ENCODE measurements at regions not wholly inside any gene's neighbourhood (a gene's known extent, or its start where the extent isn't known, plus 50 kb on each side); places are given as distances from the start of the nearest gene placed in this dataset.

- DNase-seq: no peak
These were observed 483.2 kb downstream of the PTPRC start for GRCh38 chr1:199122085-199122484.

GRCh38 chr1:199122532-199123311 is 483.9 kb downstream of the PTPRC start:
- no peak for DNase-seq

DNA sequence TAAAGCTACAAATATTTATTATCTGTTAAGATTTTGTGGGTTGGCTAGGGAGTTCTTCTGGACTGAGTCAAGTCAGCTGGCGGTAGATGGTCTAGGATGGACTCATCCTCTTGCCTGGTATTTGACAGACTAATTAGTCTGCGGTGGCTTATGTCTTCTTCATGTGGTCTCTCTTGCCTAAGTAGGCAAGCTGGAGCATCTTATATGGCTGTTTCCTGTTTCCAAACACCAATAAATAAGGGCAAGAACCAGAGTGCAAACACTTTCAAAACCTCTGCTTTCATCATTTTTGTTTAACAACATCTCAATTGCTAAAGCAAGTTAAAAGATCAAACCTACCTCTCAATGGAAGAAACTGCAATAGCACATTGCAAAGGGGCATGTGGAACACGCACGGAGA is 484.8 kb downstream of the PTPRC start:
- DNase-seq: no peak

- DNase-seq: no peak
These were observed 485.5 kb downstream of the PTPRC start for GRCh38 chr1:199124351-199124750.

DNA sequence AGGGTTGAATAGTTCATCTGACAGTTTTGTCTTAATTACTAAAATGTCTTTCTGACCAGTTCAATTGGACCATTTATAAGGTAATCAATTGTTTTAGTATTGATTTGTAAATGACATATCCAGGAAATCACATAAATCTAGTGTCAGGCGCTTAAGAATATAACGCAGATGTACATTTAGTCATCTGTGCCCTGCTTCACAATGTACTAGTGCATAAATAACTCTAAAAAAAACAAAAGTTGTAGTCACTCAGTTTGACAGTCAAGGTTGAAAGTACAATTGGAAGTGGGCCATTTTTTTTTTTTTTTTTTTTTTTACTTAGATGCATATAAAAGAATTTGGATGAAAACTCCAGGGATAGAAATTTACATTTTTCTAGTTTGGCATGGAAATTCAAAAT is 490.4 kb downstream of the PTPRC start:
- DNase-seq: no peak

- DNase-seq: no peak
These were observed 493.2 kb downstream of the PTPRC start for GRCh38 chr1:199132006-199132405.

- DNase-seq: no peak
These were observed 497.1 kb downstream of the PTPRC start for GRCh38 chr1:199135901-199136300.

DNA sequence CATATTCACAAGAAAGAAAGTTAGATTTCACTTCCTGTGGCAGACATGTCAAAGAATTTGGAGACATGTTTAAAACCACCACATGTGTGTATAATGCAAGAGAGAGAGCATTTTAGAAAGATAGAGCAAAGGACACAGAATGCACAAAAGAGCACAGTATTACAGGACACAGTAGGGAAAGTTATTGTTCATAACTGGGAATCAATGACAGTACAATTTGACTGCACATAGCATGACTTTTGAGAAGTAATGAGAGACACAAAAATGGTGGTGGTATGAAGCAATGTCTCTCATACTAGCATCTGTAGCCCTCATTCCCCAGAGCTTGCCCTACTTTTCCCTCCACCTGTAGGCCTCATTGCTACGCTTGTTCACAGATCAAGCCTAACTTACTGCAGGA is 499.2 kb downstream of the PTPRC start:
- DNase-seq: no peak

DNA sequence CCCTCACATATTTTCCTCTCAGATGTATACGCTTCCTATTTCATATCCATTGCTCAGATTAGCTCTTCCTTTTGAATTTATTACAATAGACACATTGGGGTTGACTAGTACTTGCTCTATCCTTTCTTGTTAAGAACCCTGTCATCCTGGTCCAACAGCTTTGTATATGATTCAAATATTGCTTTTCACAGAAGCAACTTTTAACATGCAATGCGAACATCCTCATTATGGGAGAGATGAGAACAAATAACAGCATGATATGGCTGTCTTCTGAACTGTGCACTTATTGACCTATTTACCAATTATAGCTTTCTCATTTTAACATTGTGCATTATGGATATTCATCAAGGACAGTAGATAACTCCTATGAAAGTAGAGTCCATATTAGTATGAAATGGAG is 510.8 kb downstream of the PTPRC start:
- no peak for DNase-seq

GRCh38 chr1:199150756-199151155 is 511.9 kb downstream of the PTPRC start:
- DNase-seq: no peak

GRCh38 chr1:199151634-199152425 is 513.0 kb downstream of the PTPRC start:
- DNase-seq: no peak

DNA sequence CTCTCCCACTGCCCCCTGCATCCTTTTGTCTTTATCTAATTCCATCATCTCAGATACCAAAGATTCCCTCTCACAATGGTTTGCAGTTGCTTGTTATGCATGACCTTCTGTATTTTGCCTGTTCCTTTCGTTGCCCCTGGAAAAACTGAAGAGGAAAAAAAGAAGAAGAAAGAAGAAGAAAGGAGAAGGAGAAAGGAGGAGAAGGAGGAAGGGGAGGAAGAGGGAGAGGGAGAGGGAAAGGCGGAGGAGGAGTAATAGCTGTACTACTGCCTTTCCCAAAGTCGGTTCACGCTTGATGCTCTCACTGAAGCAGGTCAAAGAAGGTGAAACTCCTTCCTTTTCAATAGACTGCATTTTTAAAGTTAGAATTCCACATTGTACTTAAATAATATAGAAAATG is 513.8 kb downstream of the PTPRC start:
- no peak for DNase-seq

DNA sequence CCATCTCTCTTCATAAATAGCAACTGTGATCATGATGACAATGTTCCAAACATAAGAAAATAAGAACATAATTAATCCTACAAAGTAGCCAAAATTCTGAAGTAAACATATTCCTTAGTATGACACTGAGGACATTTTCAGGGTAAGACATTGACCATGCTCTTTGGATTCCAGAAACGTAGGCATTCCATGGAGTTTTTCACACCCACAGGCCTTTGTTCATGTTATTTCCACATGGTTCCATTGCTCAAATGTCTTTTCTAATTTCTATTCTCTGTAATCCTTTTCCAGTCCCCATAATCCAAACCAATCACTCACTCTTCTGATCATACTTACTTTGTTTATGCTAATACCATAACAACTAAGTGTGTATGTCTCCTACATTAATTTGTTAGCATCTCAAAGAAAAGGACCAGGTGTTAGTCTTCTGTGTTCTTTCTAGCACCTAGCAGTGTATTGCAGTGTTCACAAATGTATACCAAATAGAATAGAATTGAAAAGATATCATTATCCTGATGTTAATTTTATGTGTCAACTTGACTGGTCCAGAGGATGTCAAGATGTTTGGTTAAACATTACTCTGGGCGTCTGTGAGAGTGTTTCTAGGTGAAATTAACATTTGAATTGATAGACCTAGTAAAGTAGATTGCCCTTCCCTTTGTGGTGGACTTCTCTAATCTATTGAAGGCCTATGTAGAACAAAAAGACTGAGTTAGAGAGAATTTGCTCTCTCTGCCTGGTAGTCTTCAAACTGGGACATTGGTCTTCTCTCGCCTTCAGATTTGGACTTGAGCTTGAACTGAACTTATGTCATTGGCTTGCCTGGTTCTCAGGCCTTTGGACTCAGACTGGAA is 516.6 kb downstream of the PTPRC start:
- no peak for DNase-seq

DNA sequence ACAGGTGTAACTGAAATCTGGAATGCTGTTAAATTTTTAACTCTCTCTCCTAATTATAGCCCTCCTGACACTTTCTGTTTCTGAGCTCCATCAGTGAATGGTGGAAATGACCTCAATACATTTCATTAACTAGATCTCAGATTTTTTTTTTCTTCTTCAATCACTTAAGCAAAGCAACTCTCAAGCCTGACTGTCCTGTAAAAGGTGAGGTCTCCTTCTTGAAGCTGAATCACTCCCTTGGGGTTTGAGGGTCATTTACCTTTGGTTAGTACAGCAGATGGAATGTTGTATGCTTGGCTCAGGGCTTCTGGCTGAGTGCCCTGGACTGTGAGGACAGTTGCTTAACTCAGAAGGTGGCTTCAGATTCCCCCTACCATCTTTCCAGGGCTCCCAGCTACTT is 518.7 kb downstream of the PTPRC start:
- DNase-seq: no peak

GRCh38 chr1:199160521-199161318 is 521.9 kb downstream of the PTPRC start:
- no peak for DNase-seq

- DNase-seq: no peak
These were observed 522.5 kb downstream of the PTPRC start for GRCh38 chr1:199161319-199161680.

DNA sequence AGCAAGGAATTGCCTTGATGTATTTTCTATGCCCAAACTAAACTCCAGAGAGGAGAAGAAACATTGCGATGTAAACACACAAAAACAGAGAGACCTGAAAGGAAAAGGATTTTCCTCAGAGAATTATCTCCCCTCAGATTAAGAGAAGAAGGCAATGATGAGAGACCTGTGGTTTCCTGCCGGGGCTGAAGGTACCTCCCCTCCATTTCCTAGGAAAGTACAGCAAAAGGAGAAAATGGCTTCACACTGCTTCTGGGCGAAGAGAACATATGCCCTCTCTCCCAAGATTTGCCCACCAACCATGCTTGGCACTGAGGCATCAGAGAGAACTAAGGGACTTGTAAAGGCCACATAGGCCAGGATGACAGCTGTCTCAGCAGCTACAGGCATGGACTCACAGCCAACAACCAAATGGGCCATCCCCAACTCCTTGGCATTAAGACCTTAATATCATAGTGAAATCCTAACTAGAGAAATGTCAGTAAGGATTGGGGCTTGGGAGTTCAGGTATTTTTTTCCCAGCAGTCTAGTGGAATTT is 523.0 kb downstream of the PTPRC start:
- DNase-seq: no peak

DNA sequence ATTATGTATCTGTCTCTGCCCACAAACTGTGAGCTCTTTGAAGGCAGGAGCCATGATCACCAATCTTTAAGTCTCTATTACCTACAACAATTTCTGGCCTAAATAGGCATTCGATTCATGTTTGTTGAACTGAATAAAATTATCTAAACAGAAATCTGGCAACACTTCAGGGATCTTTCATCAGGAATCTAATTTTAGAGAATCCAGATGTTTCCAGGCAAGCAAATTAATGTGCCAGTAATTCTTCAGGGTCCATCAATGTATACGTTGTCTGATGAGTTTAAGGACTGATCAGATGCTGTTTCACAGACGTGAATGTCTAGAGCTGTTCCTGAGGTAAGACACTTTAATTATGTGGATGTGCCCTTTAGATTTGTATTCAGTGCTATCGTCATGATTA is 524.4 kb downstream of the PTPRC start:
- no peak for DNase-seq

DNA sequence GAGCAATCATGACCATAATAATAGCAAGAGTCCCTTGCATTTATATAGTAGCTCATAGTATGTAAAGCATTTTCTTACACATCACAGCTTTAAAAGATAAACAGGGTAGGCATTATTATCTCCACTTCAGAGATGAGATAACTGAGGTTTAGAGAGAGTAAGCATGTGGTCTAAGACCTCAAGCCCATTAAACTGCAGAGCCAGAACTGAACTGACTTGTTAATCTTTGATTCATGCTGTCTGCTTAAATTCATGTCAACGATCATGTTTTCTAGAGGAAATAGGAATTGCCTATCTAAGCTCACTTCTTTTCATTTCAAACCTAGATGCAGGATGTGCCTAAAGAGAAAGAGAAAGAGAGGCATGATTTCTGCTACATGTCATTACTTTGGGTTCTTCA is 524.8 kb downstream of the PTPRC start:
- DNase-seq: no peak

DNA sequence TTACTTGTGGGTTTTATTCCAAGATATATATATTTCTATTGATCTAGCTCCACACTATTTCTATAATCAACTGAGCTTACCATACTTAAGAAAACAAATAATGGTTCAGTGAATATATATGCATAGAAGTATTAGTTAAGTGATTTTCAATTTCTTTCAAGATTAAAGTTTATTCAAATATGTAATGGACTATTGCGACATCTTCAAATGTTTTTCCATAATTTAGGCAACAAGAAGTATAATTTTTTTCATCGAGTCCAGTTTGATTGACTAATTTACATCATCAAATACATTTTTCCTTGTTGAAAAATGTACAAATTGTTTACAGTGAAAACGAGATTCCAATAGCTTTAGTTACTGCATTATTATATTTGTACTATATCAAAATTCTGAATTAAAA is 528.6 kb downstream of the PTPRC start:
- DNase-seq: no peak

DNA sequence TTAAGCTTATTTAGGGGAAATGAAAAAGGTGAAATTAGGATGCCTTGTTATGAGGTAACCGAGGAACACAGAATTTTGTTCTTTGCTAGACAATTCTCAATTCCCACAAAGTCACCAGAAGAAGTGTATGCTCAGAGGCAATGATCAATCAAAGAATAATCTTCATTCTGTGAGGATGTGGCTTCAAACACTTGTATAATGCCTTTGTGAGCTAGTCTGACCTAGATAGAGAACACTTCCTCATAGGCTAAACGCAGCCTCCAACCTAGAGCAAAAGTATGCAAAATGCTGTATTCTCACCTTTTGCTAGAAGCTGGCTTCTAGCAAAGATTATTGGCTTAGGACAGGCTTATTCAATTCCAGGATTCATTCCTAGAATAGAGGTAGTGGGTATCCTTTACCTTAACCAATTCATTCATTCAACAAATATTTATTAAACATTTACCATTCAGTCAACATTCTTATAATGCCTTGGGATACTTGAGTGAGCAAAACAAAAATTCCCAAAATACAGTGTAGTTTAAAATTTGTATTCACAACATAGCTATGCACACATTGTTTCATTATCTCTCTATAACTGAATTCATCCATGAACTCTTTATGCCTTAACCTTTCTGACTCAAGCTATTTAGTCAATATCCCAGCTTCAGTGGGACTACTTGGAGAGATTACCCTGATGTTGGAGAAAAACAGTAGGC is 530.2 kb downstream of the PTPRC start:
- DNase-seq: no peak

DNA sequence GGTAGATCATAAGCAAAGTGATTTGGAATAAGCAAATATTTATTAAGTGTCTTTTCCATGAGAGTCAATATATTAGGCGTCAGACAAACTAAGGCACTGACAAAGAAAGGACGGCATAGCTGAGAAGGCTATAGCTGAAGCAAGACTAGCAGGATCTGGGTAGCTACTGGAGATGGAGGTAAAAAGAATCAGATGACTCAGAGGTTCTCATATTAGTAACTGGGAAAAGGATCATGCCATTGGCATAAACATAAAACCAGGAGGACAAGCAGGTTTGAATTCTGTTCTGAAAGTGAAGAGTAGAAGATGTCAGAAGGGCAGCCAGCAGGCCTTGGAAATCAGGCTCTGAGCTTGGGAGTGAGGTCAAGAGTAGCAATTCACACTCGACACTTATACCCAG is 531.9 kb downstream of the PTPRC start:
- DNase-seq: no peak
